Esophagus muscularis mucosa (tissue), 4 donors: ENCODE measurements at regions not wholly inside any gene's neighbourhood (a gene's known extent, or its start where the extent isn't known, plus 50 kb on each side); places are given as distances from the start of the nearest gene placed in this dataset.

Experiments
- CTCF ChIP-seq, 3 experiments: fragments of 200-600 bp in 2 of 3; fragments of 450-650 bp in 1 of 3; sonication (generic) in 2 of 3; IDR thresholded peaks; one replicate each; pipeline ENCODE4 v1.5.1; 2017 to 2019; ENCODE audit warnings: antibody characterized with exemption in 3 of 3, mild to moderate bottlenecking in 2 of 3, moderate library complexity in 1 of 3
- EP300 ChIP-seq: sonication (generic); formaldehyde crosslinking; IDR thresholded peaks from one replicate; pipeline ENCODE4 v1.6.1; 2017; ENCODE audit warnings: antibody characterized with exemption
- POLR2A ChIP-seq: fragments of 450-650 bp; IDR thresholded peaks from one replicate; pipeline ENCODE4 v1.6.1; 2017; ENCODE audit warnings: antibody characterized with exemption, moderate library complexity, mild to moderate bottlenecking, low read depth
- POLR2AphosphoS5 ChIP-seq, 2 donors: sonication (generic); formaldehyde crosslinking; IDR thresholded peaks; one replicate each; pipeline ENCODE4 v1.6.1; 2017; ENCODE audit warnings: antibody characterized with exemption in 2 of 2

- no peak for TF ChIP-seq CTCF (IDR thresholded peaks at IDR 0.05)
- TF ChIP-seq POLR2A, result no peak
- no peak for TF ChIP-seq POLR2AphosphoS5 (IDR thresholded peaks at IDR 0.05)
- no peak for TF ChIP-seq EP300
These were observed 196.6 kb upstream of the COPS8 start for GRCh38 chr2:236888794-236889780.
